Stimulated activated CD8-positive, alpha-beta memory T cell treated with anti-CD3 and anti-CD28 coated beads, Interleukin-15, amount 100 ng/mL, for 1 hour (primary cell): ENCODE measurements at regions not wholly inside any gene's neighbourhood (a gene's known extent, or its start where the extent isn't known, plus 50 kb on each side); places are given as distances from the start of the nearest gene placed in this dataset.
"Not testable (repeated sequence)": the region's sequence is repeated elsewhere in the genome, so short reads cannot be mapped to it uniquely, and the experiment has no call there.

Source experiments
- DNase-seq: peaks from one replicate; pipeline ENCODE4 v3.0.0-alpha.2; 2020; ENCODE audit warnings: low read depth

- DNase-seq: no peak
These were observed 55.9 kb downstream of the BAMBI start for GRCh38 chr10:28733245-28733644.

- DNase-seq: no peak
These were observed 56.3 kb downstream of the BAMBI start for GRCh38 chr10:28733647-28734046.

- no peak for DNase-seq
These were observed 57.8 kb downstream of the BAMBI start for GRCh38 chr10:28734938-28735759.

DNA sequence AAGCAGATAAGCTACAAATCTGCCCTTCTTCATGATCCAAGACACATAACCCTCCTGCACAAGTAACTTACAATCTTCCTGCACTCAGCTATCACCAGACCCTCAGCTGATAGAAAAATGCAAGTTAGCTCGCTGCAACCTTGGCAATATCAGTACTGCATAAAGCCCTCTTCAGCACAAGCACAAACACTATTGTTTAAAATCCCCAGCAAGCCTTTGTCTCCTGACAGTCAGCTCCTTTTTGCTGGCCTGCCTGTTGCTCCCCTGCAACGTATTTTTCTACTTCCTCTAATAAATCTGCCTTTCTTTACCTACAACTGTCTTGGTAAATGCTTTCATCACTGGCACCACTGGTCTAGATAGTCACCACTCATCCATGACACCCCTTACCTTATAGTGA lies 59.8 kb downstream of the BAMBI start:
- no peak for DNase-seq

DNA sequence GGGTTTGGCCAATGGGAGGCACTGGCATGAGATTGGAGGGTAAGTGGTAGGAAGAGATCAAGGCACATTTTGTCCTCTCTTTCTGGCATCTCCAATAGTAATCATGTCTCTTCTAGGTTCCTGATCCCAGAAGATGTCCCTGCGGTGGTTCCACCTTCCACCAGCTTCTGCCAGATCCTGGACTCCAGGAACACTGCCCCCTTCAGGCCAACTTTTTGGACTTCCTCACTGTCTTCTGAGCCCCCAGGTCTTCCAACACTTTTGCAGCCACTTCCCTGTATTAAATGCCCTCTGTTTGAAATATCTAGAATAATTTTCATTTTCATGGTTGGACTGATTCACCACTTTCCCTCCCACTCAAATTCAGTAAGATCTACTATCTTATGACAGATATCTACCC lies 60.9 kb downstream of the BAMBI start:
- no peak for DNase-seq

- DNase-seq: no peak
These were observed 66.3 kb downstream of the BAMBI start for GRCh38 chr10:28743576-28743975.

DNA sequence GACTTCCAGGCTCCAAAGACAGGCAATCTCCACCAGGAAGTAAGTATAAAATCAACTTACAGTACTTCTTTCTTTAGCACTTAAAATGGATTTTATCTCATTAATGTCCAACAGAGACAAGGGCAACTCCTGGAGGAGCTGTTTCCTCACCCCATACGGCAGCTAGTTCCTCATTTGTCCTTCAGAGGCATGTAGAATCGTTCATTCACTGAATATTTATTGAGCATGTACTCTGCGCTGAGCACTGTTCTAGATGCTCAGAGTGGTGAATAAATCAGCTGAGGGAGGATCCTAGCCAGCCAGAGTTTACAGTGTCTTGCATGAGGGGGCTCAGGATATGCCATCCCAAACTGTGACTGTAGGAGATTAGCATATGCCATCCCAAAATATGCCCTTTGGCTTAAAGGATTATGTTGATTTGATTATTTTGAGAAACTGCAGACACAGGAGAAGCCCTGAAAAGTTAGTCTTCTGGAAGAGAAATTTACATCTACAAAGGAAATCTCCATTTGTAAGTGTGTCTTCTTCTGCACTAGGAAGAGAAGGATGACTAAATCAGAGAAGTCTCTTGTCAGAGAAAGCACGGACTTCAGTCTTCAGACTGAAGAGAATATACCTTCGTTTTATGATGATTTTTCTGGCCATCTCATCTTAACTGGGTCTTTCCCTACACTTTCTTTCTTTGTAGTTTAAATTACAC lies 66.9 kb downstream of the BAMBI start:
- no peak for DNase-seq

- no peak for DNase-seq
These were observed 77.8 kb downstream of the BAMBI start for GRCh38 chr10:28754930-28755718.

- no peak for DNase-seq
These were observed 83.9 kb downstream of the BAMBI start for GRCh38 chr10:28761084-28761846.

DNA sequence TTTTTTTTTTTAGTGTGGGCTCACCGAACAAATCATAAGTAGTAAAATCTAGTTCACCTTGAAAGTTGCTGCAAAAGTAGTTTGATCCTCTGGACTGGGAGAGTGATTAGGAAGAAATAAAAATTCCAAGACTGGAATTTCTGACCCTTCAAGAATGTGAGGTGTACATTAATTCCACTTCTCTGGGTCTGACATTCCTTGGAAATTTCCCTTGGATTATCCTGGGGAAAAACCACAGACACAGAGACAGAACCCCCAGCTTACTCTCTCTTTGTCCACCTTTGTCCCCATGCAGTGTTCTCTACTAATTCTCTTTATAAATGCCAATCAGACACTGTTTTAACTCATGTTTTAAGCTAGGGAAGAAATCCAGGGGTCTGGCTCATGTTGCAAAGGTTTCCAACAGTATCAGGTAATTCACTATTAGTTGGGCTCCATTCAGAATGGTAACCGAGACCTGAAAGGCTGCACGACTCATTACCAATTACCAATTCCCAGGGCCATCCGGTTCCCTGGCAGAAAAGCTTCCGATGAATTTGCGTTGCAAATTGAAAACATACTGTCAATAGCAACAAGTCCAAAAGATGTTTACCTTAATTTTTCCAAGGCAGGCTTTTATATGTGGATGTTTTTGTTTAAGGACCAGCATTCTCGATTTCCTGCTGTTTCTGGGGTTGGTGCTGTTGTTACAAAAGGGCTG lies 86.3 kb downstream of the BAMBI start:
- no peak for DNase-seq

DNA sequence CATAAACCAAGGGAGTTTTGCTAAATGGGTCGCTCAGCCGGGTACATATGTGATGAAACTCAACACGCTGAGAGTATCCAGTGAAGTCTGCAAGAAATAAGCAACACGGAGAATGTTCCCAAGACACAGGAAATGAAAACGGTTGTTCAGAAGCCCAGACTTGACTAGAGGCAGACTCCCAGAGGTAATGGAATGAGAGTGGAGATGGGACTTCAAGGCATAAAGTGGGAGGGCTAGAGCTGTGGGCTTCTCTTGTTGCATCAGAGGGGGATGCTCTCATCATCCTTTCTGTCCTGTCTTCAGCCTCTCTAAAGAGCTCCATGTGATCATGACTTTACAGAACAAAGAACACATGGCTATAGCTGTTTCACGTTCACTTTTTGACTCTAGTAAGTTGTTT lies 88.3 kb downstream of the BAMBI start:
- no peak for DNase-seq

DNA sequence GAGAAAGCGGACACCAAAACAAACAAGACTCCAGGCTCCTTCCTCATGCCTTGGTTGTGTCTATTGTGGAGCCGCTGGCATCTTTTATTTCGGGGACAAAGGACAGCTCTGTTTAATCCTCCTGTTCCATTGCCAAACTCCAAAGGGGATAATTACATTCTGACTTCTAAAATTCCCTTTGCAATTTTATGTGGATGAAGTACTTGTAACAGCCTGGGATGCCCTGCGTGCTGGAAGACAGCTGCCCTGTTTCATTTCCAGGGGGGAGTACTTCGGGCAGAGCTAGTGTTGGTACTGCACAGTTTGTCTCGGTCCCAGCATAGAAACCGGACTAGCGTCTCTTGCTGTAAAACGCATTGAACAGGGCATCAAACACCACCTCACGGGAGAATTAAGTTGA lies 90.9 kb downstream of the BAMBI start:
- DNase-seq: no peak

DNA sequence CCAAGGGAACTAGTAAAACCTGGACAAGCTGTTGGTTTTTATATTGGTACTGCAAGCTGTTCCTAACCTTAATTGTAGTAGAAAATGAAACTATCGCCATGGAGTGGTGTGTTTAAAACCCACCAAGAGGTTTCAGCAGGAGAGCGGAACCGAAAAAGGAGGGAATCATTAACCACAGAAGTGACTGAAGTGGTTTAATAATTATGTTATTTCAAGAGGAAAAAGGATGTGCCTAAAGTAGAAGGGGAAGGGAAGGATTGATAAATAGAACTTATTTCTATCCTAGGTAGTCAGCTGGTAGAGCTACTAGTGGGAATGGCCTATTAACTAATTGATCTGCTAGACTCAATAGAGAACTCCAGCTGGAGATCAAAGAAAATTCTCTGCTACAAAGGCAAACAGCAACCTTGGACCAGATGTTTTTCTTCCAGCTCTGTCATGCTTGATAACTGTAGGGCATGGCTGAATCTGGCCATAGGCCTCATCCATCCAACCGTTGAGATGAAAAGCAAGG lies 91.8 kb downstream of the BAMBI start:
- DNase-seq: no peak

DNA sequence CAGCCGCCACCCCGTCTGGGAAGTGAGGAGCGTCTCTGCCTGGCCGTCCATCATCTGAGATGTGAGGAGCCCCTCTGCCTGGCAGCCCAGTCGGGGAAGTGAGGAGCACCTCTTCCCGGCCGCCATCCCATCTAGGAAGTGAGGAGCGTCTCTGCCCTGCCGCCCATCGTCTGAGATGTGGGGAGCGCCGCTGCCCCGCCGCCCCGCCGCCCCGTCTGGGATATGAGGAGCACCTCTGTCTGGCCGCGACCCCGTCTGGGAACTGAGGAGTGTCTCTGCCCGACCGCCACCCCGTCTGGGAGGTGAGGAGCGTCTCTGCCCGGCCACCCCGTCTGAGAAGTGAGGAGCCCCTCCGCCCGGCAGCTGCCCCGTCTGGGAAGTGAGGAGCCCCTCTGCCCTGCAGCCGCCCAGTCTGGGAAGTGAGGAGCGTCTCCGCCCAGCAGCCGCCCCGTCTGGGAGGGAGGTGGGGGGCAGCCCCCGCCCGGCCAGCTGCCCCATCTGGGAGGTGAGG lies 94.3 kb downstream of the BAMBI start:
- DNase-seq: not testable (repeated sequence)

DNA sequence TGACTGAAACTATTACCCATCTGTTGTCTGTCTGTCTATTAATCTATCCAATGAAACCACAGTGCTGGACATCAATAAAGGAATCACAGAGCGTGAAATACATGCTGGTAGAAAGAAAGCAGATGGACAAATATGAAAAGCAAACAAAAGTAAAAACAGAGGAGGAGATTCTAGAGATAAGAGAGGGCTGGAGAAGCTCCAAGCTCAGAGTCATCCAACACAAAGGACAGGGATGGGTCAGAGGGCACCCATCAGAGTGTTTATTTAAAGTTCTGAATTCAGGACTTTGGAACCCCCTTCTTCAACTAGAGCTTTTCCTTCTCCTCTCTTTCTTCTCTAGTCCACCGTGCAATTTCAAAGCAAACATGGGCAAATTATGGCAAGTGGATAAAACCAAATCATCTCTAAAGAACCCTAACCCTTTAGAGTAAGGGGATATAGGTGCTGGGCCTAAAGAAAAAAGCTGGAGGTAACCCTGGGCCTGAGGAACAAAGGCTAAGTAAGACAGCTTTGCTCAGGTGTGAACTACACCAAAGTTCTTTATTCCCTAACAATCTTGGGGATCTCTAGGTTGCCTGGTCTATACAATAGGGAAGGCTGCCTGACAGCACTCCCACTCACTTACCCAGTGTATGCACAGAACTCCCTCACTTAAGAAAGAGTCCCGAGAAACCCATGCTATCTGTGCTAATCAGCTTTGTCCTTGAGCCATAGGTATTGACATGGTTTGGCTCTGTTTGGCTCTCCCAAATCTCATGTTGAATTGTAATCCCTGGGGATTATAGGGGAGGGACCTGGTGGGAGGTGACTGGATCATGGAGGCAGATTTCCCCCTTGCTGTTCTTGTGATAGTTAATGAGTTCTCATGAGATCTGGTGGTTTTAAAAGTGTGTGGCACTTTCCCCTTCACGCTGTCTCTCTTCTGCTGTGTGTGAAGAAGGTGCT lies 97.0 kb downstream of the BAMBI start:
- no peak for DNase-seq

DNA sequence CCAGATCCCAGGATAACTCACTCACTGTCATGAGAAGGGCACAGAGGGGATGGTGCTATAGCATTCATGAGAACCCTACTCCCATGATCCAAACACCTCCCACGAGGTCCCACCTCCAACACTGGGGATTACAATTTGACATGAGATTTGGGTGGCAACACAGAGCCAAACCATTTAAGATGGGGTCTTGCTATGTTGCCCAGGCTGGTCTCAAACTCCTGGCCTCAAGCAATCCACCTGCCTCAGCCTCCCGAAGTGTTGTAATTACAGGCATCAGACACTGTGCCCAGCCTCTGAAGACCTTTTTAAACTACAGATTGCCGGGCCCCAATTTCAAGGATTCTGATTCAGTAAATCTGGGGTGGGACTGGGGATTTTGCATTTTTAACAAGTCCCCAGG lies 98.5 kb downstream of the BAMBI start:
- no peak for DNase-seq

DNA sequence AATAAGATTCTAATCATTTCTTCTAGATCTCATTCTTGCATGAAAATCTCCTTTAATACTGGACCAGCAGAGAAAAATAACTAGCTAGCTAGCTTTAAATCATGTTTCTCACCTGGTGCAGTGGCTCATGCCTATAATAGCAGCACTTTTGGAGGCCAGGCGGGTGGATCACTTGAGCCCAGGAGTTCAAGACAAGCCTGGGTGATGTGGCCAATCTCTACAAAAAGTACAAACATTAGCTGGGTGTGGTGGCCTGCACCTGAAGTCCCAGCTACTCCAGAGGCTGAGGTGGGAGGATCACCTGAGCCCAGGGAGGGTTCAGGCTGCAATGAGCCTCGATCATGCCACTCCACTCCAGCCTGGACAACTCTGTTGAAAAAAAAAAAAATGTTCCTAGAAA lies 99.2 kb downstream of the BAMBI start:
- no peak for DNase-seq

GRCh38 chr10:28777911-28778310 lies 100.6 kb downstream of the BAMBI start:
- no peak for DNase-seq

GRCh38 chr10:28778524-28778923 lies 101.2 kb downstream of the BAMBI start:
- no peak for DNase-seq

- DNase-seq: no peak
These were observed 104.0 kb downstream of the BAMBI start for GRCh38 chr10:28781296-28781695.
